ENCODE measurements at regions not wholly inside any gene's neighbourhood (a gene's known extent, or its start where the extent isn't known, plus 50 kb on each side); places are given as distances from the start of the nearest gene placed in this dataset.
A peak's percentile ranks its signal among the peaks of the same experiment; 100 is the strongest.

- Mint-ChIP-seq H3K27me3 (ENCODE audit: low read depth) (peaks cover 14% of the 10 kb centered on the region), H3K9me3 (peaks cover 8% of the 10 kb centered on the region), H3K4me3 (no peak overlapping the region), H3K36me3 (ENCODE audit: insufficient read depth) (no peaks in the 10 kb centered on the region), H3K4me1 (ENCODE audit: low read depth) (no peaks in the 10 kb centered on the region)
- no peak for ATAC-seq
- DNase-seq: no peak
Observed at GRCh38 chr18:2316751-2317696, 254.3 kb downstream of the METTL4 start.

GRCh38 chr18:2324459-2324858, 246.8 kb downstream of the METTL4 start:
- peaks cover 18% of the 10 kb centered on the region for H3K27me3 Mint-ChIP-seq (ENCODE audit: low read depth)
- H3K4me1 Mint-ChIP-seq (ENCODE audit: low read depth): no peaks in the 10 kb centered on the region
- H3K4me3 Mint-ChIP-seq: no peak overlapping the region
- peaks cover 4% of the 10 kb centered on the region for H3K9me3 Mint-ChIP-seq
- DNase-seq: no peak
- H3K36me3 Mint-ChIP-seq (ENCODE audit: insufficient read depth): no peaks in the 10 kb centered on the region
- ATAC-seq: no peak

- Mint-ChIP-seq H3K4me3 (no peak overlapping the region), H3K4me1 (ENCODE audit: low read depth) (no peaks in the 10 kb centered on the region), H3K36me3 (ENCODE audit: insufficient read depth) (no peaks in the 10 kb centered on the region), H3K9me3 (no peaks in the 10 kb centered on the region), H3K27me3 (ENCODE audit: low read depth) (peaks cover 15% of the 10 kb centered on the region)
- ATAC-seq: no peak
- DNase-seq: no peak
Observed at GRCh38 chr18:2325308-2325849, 245.9 kb downstream of the METTL4 start.

GRCh38 chr18:2325933-2326332, 245.4 kb downstream of the METTL4 start:
- no peak for ATAC-seq
- Mint-ChIP-seq H3K36me3 (ENCODE audit: insufficient read depth) (no peaks in the 10 kb centered on the region), H3K4me1 (ENCODE audit: low read depth) (no peaks in the 10 kb centered on the region), H3K4me3 (no peak overlapping the region), H3K27me3 (ENCODE audit: low read depth) (peaks cover 18% of the 10 kb centered on the region), H3K9me3 (no peaks in the 10 kb centered on the region)
- no peak for DNase-seq

GRCh38 chr18:2326999-2327398, 244.3 kb downstream of the METTL4 start:
- no peaks in the 10 kb centered on the region for H3K36me3 Mint-ChIP-seq (ENCODE audit: insufficient read depth)

GRCh38 chr18:2330764-2331163, 240.5 kb downstream of the METTL4 start:
- H3K36me3 Mint-ChIP-seq (ENCODE audit: insufficient read depth): no peaks in the 10 kb centered on the region
- ATAC-seq (no peak), DNase-seq (no peak)
- no peak overlapping the region for H3K4me3 Mint-ChIP-seq
- no peaks in the 10 kb centered on the region for H3K4me1 Mint-ChIP-seq (ENCODE audit: low read depth)
- peaks cover 15% of the 10 kb centered on the region for H3K27me3 Mint-ChIP-seq (ENCODE audit: low read depth)
- H3K9me3 Mint-ChIP-seq: no peaks in the 10 kb centered on the region

More at GRCh38 chr18:2326999-2327398, 244.3 kb downstream of the METTL4 start:
- no peak overlapping the region for H3K4me3 Mint-ChIP-seq
- H3K27me3 Mint-ChIP-seq (ENCODE audit: low read depth): peaks cover 20% of the 10 kb centered on the region
- no peaks in the 10 kb centered on the region for H3K9me3 Mint-ChIP-seq
- no peaks in the 10 kb centered on the region for H3K4me1 Mint-ChIP-seq (ENCODE audit: low read depth)
- no peak for DNase-seq
- ATAC-seq: no peak

GRCh38 chr18:2331491-2331890, 239.8 kb downstream of the METTL4 start:
- DNase-seq: no peak
- peaks cover 11% of the 10 kb centered on the region for H3K27me3 Mint-ChIP-seq (ENCODE audit: low read depth)
- no peaks in the 10 kb centered on the region for H3K9me3 Mint-ChIP-seq
- H3K4me1 Mint-ChIP-seq (ENCODE audit: low read depth): no peaks in the 10 kb centered on the region
- ATAC-seq: no peak
- H3K36me3 Mint-ChIP-seq (ENCODE audit: insufficient read depth): no peaks in the 10 kb centered on the region
- H3K4me3 Mint-ChIP-seq: no peak overlapping the region

- DNase-seq (no peak), ATAC-seq (no peak)
- no peaks in the 10 kb centered on the region for H3K4me1 Mint-ChIP-seq (ENCODE audit: low read depth)
- H3K27me3 Mint-ChIP-seq (ENCODE audit: low read depth): peaks cover 8% of the 10 kb centered on the region
- H3K4me3 Mint-ChIP-seq: no peak overlapping the region
- H3K36me3 Mint-ChIP-seq (ENCODE audit: insufficient read depth): no peaks in the 10 kb centered on the region
- no peaks in the 10 kb centered on the region for H3K9me3 Mint-ChIP-seq
Observed at GRCh38 chr18:2336690-2337392, 234.5 kb downstream of the METTL4 start.

GRCh38 chr18:2337552-2338141, 233.7 kb downstream of the METTL4 start:
- no peak overlapping the region for H3K4me3 Mint-ChIP-seq
- H3K27me3 Mint-ChIP-seq (ENCODE audit: low read depth): peaks cover 11% of the 10 kb centered on the region
- ATAC-seq: no peak
- no peaks in the 10 kb centered on the region for H3K9me3 Mint-ChIP-seq
- no peaks in the 10 kb centered on the region for H3K4me1 Mint-ChIP-seq (ENCODE audit: low read depth)
- DNase-seq: peak; percentile 11
- no peaks in the 10 kb centered on the region for H3K36me3 Mint-ChIP-seq (ENCODE audit: insufficient read depth)

- H3K4me1 Mint-ChIP-seq (ENCODE audit: low read depth): no peaks in the 10 kb centered on the region
- H3K27me3 Mint-ChIP-seq (ENCODE audit: low read depth): peaks cover 11% of the 10 kb centered on the region
- DNase-seq (no peak), ATAC-seq (no peak)
- no peak overlapping the region for H3K4me3 Mint-ChIP-seq
- no peaks in the 10 kb centered on the region for H3K9me3 Mint-ChIP-seq
- no peaks in the 10 kb centered on the region for H3K36me3 Mint-ChIP-seq (ENCODE audit: insufficient read depth)
Observed at GRCh38 chr18:2338601-2339000, 232.7 kb downstream of the METTL4 start.

- Mint-ChIP-seq H3K36me3 (ENCODE audit: insufficient read depth) (no peaks in the 10 kb centered on the region), H3K4me1 (ENCODE audit: low read depth) (no peaks in the 10 kb centered on the region), H3K4me3 (no peak overlapping the region), H3K27me3 (ENCODE audit: low read depth) (peaks cover 11% of the 10 kb centered on the region), H3K9me3 (no peaks in the 10 kb centered on the region)
- ATAC-seq (no peak), DNase-seq (no peak)
Observed at GRCh38 chr18:2340335-2340734, 231.0 kb downstream of the METTL4 start.

GRCh38 chr18:2348003-2348402, 223.3 kb downstream of the METTL4 start:
- Mint-ChIP-seq H3K36me3 (ENCODE audit: insufficient read depth) (no peaks in the 10 kb centered on the region), H3K9me3 (no peaks in the 10 kb centered on the region), H3K27me3 (ENCODE audit: low read depth) (peaks cover 12% of the 10 kb centered on the region), H3K4me3 (no peak overlapping the region), H3K4me1 (ENCODE audit: low read depth) (no peaks in the 10 kb centered on the region)
- ATAC-seq (no peak), DNase-seq (no peak)

- Mint-ChIP-seq H3K4me1 (ENCODE audit: low read depth) (no peaks in the 10 kb centered on the region), H3K27me3 (ENCODE audit: low read depth) (peaks cover 10% of the 10 kb centered on the region)
- no peak for ATAC-seq
Observed at GRCh38 chr18:2351126-2351850, 220.0 kb downstream of the METTL4 start.

GRCh38 chr18:2354292-2354691, 217.0 kb downstream of the METTL4 start:
- DNase-seq (no peak), ATAC-seq (no peak)
- Mint-ChIP-seq H3K9me3 (no peaks in the 10 kb centered on the region), H3K4me1 (ENCODE audit: low read depth) (no peaks in the 10 kb centered on the region), H3K4me3 (no peak overlapping the region), H3K27me3 (ENCODE audit: low read depth) (peaks cover 9% of the 10 kb centered on the region), H3K36me3 (ENCODE audit: insufficient read depth) (no peaks in the 10 kb centered on the region)

More at GRCh38 chr18:2351126-2351850, 220.0 kb downstream of the METTL4 start:
- no peak overlapping the region for H3K4me3 Mint-ChIP-seq
- no peaks in the 10 kb centered on the region for H3K9me3 Mint-ChIP-seq
- DNase-seq: no peak
- H3K36me3 Mint-ChIP-seq (ENCODE audit: insufficient read depth): no peaks in the 10 kb centered on the region
